ENCODE measurements at regions not wholly inside any gene's neighbourhood (a gene's known extent, or its start where the extent isn't known, plus 50 kb on each side); places are given as distances from the start of the nearest gene placed in this dataset.

- Histone ChIP-seq H3K4ac (ENCODE audit: low read depth, low read length) (no peak overlapping the region), H4K5ac (ENCODE audit: insufficient read length, low read depth, low read length) (no peak overlapping the region), H3K23ac (ENCODE audit: insufficient read length, low read depth, low read length) (no peak overlapping the region), H3K4me2 (ENCODE audit: insufficient read depth, insufficient read length, low read length) (no peak overlapping the region), H2AFZ (ENCODE audit: low read length) (no peak overlapping the region), H3K23me2 (ENCODE audit: insufficient read length, low read depth, low read length, poor library complexity, severe bottlenecking) (no peaks in the 10 kb centered on the region), H2BK12ac (ENCODE audit: insufficient read length, low read depth, low read length) (no peak overlapping the region), H4K20me1 (ENCODE audit: control insufficient read depth, insufficient read depth, insufficient read length) (no peaks in the 10 kb centered on the region), H4K8ac (replicated peaks; ENCODE audit: insufficient read length, low read depth, low read length) (no peak overlapping the region), H3K56ac (ENCODE audit: insufficient read length, low read depth, low read length) (no peak overlapping the region), H4K91ac (ENCODE audit: insufficient read length, low read depth, low read length) (no peak overlapping the region), H3K79me1 (ENCODE audit: insufficient read depth, low read depth, low read length, poor library complexity, severe bottlenecking) (no peaks in the 10 kb centered on the region), H3K18ac (ENCODE audit: insufficient read length, low read depth, low read length) (no peak overlapping the region), H3K27me3 (ENCODE audit: insufficient read depth, low read length) (no peaks in the 10 kb centered on the region), H2BK120ac (ENCODE audit: low read depth, low read length, poor library complexity, severe bottlenecking) (no peak overlapping the region), H3K27ac (ENCODE audit: insufficient read length, low read depth, low read length) (no peak overlapping the region), H3K9me3 (ENCODE audit: control insufficient read depth, low read depth, low read length) (no peaks in the 10 kb centered on the region), H3K79me2 (ENCODE audit: insufficient read depth, low read length) (no peaks in the 10 kb centered on the region), H2BK5ac (ENCODE audit: insufficient read length, low read length) (no peak overlapping the region), H3K9ac (ENCODE audit: extremely low read depth, insufficient read length, low read length) (no peak overlapping the region), H2AK5ac (ENCODE audit: insufficient read length, low read length) (no peak overlapping the region), H2BK15ac (ENCODE audit: low read depth, low read length) (no peak overlapping the region), H3K4me1 (ENCODE audit: insufficient read depth, low read length) (no peaks in the 10 kb centered on the region), H3T11ph (ENCODE audit: low read length) (no peak overlapping the region), H3K14ac (ENCODE audit: insufficient read depth, low read length) (no peak overlapping the region), H2BK20ac (ENCODE audit: low read depth, low read length, poor library complexity, severe bottlenecking) (no peak overlapping the region)
- H3K9me3 Mint-ChIP-seq: no peaks in the 10 kb centered on the region; a peak in 1 of 5 replicates
- no peak for DNase-seq
- H3K36me3 Mint-ChIP-seq (ENCODE audit: insufficient read depth in 1 of 3, low read depth in 3 of 3): peaks cover 21 to 61% (median 59%) of the 10 kb centered on the region in 3 experiments; a peak in 6 of 7 replicates
- peak overlapping the region in 1 of 3 experiments; percentile 89; a peak in 3 of 7 replicates for H3K27ac Mint-ChIP-seq
- no peak for TF ChIP-seq CTCF (conservative IDR thresholded peaks at IDR 0.05)
- no CpG with 5 or more reads among the region's 10 CpGs for WGBS (ENCODE audit: extremely low coverage, insufficient read length, low lambda C conversion rate)
- H3K4me3 Mint-ChIP-seq: no peak overlapping the region
- H3K4me1 Mint-ChIP-seq: peaks cover 16 to 42% of the 10 kb centered on the region in 2 experiments
- H3K27me3 Mint-ChIP-seq (ENCODE audit: low read depth): no peaks in the 10 kb centered on the region; the same call in 1 of the 2 replicates
These were observed 105.2 kb downstream of the RFLNA start for GRCh38 chr12:124400124-124400523.

Data from H9 (cell line).